WTC11 (cell line): ENCODE measurements at regions not wholly inside any gene's neighbourhood (a gene's known extent, or its start where the extent isn't known, plus 50 kb on each side); places are given as distances from the start of the nearest gene placed in this dataset.

Source experiments
- CBFB ChIP-seq: sonication (generic); formaldehyde crosslinking; IDR thresholded peaks from 2 replicates; pipeline ENCODE4 v1.8.1; 2022; ENCODE audit warnings: mild to moderate bottlenecking, low read depth, missing genetic modification reagents
- CREM ChIP-seq: sonication (generic); formaldehyde crosslinking; IDR thresholded peaks from 2 replicates; pipeline ENCODE4 v1.8.1; 2022; ENCODE audit warnings: mild to moderate bottlenecking, missing genetic modification reagents, moderate library complexity
- FOXJ3 ChIP-seq: sonication (generic); formaldehyde crosslinking; IDR thresholded peaks from 2 replicates; pipeline ENCODE4 v1.9.0; 2021; ENCODE audit warnings: missing genetic modification reagents, mild to moderate bottlenecking, borderline replicate concordance
- SMAD4 ChIP-seq: sonication (generic); formaldehyde crosslinking; IDR thresholded peaks from 2 replicates; pipeline ENCODE4 v1.8.0; 2022; ENCODE audit warnings: mild to moderate bottlenecking, missing genetic modification reagents
- TEAD4 ChIP-seq: sonication (generic); formaldehyde crosslinking; IDR thresholded peaks from 2 replicates; pipeline ENCODE4 v1.8.0; 2022; ENCODE audit warnings: mild to moderate bottlenecking, missing genetic modification reagents
- USF2 ChIP-seq: sonication (generic); formaldehyde crosslinking; IDR thresholded peaks from 2 replicates; pipeline ENCODE4 v1.8.1; 2023; ENCODE audit warnings: mild to moderate bottlenecking, missing genetic modification reagents, moderate library complexity
- TF ChIP-seq, protein P1 (sequence below): fragments of 250-450 bp; sonication (Bioruptor Pico); IDR thresholded peaks from 2 replicates; pipeline ENCODE4 v1.9.0; 2021; ENCODE audit warnings: mild to moderate bottlenecking
- TF ChIP-seq, protein P2 (sequence below): fragments of 200-600 bp; IDR thresholded peaks from 2 replicates; pipeline ENCODE4 v1.8.0; 2022; ENCODE audit warnings: antibody characterized with exemption
- TF ChIP-seq, protein P3 (sequence below): sonication (generic); formaldehyde crosslinking; IDR thresholded peaks from 2 replicates; pipeline ENCODE4 v1.8.1; 2023; ENCODE audit warnings: mild to moderate bottlenecking, moderate library complexity, missing genetic modification reagents

- TF ChIP-seq, protein P1, sequence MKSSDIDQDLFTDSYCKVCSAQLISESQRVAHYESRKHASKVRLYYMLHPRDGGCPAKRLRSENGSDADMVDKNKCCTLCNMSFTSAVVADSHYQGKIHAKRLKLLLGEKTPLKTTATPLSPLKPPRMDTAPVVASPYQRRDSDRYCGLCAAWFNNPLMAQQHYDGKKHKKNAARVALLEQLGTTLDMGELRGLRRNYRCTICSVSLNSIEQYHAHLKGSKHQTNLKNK (CRISPR knock-in tag) = no peak
- TF ChIP-seq CBFB (no peak), SMAD4 (CRISPR knock-in tag) (no peak), TEAD4 (no peak), USF2 (CRISPR knock-in tag) (no peak), CREM (no peak), FOXJ3 (CRISPR knock-in tag) (no peak)
- TF ChIP-seq, protein P2, sequence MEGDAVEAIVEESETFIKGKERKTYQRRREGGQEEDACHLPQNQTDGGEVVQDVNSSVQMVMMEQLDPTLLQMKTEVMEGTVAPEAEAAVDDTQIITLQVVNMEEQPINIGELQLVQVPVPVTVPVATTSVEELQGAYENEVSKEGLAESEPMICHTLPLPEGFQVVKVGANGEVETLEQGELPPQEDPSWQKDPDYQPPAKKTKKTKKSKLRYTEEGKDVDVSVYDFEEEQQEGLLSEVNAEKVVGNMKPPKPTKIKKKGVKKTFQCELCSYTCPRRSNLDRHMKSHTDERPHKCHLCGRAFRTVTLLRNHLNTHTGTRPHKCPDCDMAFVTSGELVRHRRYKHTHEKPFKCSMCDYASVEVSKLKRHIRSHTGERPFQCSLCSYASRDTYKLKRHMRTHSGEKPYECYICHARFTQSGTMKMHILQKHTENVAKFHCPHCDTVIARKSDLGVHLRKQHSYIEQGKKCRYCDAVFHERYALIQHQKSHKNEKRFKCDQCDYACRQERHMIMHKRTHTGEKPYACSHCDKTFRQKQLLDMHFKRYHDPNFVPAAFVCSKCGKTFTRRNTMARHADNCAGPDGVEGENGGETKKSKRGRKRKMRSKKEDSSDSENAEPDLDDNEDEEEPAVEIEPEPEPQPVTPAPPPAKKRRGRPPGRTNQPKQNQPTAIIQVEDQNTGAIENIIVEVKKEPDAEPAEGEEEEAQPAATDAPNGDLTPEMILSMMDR = no peak
- TF ChIP-seq, protein P3, sequence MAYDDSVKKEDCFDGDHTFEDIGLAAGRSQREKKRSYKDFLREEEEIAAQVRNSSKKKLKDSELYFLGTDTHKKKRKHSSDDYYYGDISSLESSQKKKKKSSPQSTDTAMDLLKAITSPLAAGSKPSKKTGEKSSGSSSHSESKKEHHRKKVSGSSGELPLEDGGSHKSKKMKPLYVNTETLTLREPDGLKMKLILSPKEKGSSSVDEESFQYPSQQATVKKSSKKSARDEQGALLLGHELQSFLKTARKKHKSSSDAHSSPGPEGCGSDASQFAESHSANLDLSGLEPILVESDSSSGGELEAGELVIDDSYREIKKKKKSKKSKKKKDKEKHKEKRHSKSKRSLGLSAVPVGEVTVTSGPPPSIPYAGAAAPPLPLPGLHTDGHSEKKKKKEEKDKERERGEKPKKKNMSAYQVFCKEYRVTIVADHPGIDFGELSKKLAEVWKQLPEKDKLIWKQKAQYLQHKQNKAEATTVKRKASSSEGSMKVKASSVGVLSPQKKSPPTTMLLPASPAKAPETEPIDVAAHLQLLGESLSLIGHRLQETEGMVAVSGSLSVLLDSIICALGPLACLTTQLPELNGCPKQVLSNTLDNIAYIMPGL (CRISPR knock-in tag) = no peak
Measured at GRCh38 chr14:101233808-101234207, 327.5 kb upstream of the DIO3 start.
